Coronary artery (tissue), 2 donors: ENCODE measurements at regions not wholly inside any gene's neighbourhood (a gene's known extent, or its start where the extent isn't known, plus 50 kb on each side); places are given as distances from the start of the nearest gene placed in this dataset.

Experiments used
- DNase-seq: peaks from one replicate; pipeline ENCODE4 v3.0.0-alpha.2; 2017; ENCODE audit warnings: low spot score
- H3K27ac ChIP-seq, 2 donors: fragments of 200-600 bp; sonication (generic); one replicate each; pipeline ENCODE4 v1.5.1; 2016 to 2019
- H3K4me3 ChIP-seq: fragments of 200-600 bp; sonication (generic); 2 replicates; pipeline ENCODE4 v1.5.1; 2016; ENCODE audit warnings: mild to moderate bottlenecking, moderate library complexity
- CTCF ChIP-seq: fragments of 200-600 bp; sonication (generic); IDR thresholded peaks from one replicate; pipeline ENCODE4 v1.5.1; 2019; ENCODE audit warnings: antibody characterized with exemption

- no peak overlapping the region for H3K4me3 ChIP-seq
- no peak for DNase-seq
- H3K27ac ChIP-seq = no peak overlapping the region
Measured at GRCh38 chrX:40284852-40285251, 187.1 kb upstream of the BCOR start.

GRCh38 chrX:40283981-40284380 lies 186.2 kb upstream of the BCOR start:
- no peak overlapping the region for H3K27ac ChIP-seq
- TF ChIP-seq CTCF = no peak
- no peak overlapping the region for H3K4me3 ChIP-seq
- DNase-seq = no peak

More at GRCh38 chrX:40284852-40285251, 187.1 kb upstream of the BCOR start:
- TF ChIP-seq CTCF = no peak

GRCh38 chrX:40282946-40283660 lies 185.3 kb upstream of the BCOR start:
- DNase-seq = no peak
- TF ChIP-seq CTCF = no peak
- peak overlapping the region in 1 of 2 donors; percentile 23 for H3K27ac ChIP-seq
- no peak overlapping the region for H3K4me3 ChIP-seq

- no peak overlapping the region for H3K27ac ChIP-seq
- no peak for TF ChIP-seq CTCF
- DNase-seq = no peak
- no peak overlapping the region for H3K4me3 ChIP-seq
Measured at GRCh38 chrX:40282348-40282747, 184.6 kb upstream of the BCOR start.

- no peak overlapping the region for H3K27ac ChIP-seq
- H3K4me3 ChIP-seq = no peak overlapping the region
- TF ChIP-seq CTCF = no peak
- DNase-seq = no peak
Measured at GRCh38 chrX:40281336-40282005, 183.7 kb upstream of the BCOR start.

- Histone ChIP-seq H3K4me3 (no peak overlapping the region), H3K27ac (no peak overlapping the region)
- TF ChIP-seq CTCF = no peak
- DNase-seq = no peak
Measured at GRCh38 chrX:40279762-40280161, 182.0 kb upstream of the BCOR start.

- TF ChIP-seq CTCF = no peak
- no peak overlapping the region for H3K27ac ChIP-seq
Measured at GRCh38 chrX:40279091-40279430, 181.3 kb upstream of the BCOR start.

More at GRCh38 chrX:40279091-40279430, 181.3 kb upstream of the BCOR start:
- DNase-seq = no peak
- no peak overlapping the region for H3K4me3 ChIP-seq
